SK-N-SH treated with all-trans-retinoic acid at 6 μM for 48 hours (cell line): ENCODE measurements at regions not wholly inside any gene's neighbourhood (a gene's known extent, or its start where the extent isn't known, plus 50 kb on each side); places are given as distances from the start of the nearest gene placed in this dataset.

ENCODE experiments used
- PPARA ChIP-seq: fragments of 250-450 bp; sonication (Bioruptor Pico); IDR thresholded peaks from 2 replicates; pipeline ENCODE4 v1.5.0; 2020; ENCODE audit warnings: mild to moderate bottlenecking, borderline replicate concordance
- ZC3H10 ChIP-seq: fragments of 250-450 bp; sonication (Bioruptor Pico); IDR thresholded peaks from 2 replicates; pipeline ENCODE4 v1.5.1; 2021; ENCODE audit warnings: mild to moderate bottlenecking, moderate library complexity
- ZNF565 ChIP-seq: fragments of 450-650 bp; formaldehyde crosslinking; conservative IDR thresholded peaks from 2 replicates; pipeline ENCODE4 v1.5.0; 2020; ENCODE audit warnings: low read depth, mild to moderate bottlenecking, moderate library complexity

DNA sequence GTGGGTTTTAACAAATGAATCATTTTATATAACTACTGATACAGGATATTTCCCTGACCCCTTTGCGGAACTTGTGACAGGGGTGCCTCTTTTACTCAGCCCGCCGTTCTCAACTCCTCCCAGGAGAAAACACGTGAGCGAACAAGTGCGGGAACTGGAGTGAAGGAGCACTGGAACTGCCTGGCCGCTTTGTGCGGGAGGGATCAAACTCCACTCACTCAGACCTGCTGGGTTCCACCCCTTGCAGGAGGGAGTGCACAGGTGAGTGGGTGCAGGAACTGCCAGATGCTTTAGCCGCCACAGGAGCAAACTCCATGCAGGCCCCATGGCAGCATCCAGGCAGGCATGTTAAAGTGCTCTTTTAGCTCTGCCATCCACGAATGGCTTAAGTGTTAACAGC, 513.4 kb upstream of the GRM3 start:
- TF ChIP-seq ZC3H10 (CRISPR knock-in tag) (no peak), ZNF565 (CRISPR knock-in tag) (no peak), PPARA (CRISPR knock-in tag) (no peak)
